ENCODE measurements at regions not wholly inside any gene's neighbourhood (a gene's known extent, or its start where the extent isn't known, plus 50 kb on each side); places are given as distances from the start of the nearest gene placed in this dataset.

DNA sequence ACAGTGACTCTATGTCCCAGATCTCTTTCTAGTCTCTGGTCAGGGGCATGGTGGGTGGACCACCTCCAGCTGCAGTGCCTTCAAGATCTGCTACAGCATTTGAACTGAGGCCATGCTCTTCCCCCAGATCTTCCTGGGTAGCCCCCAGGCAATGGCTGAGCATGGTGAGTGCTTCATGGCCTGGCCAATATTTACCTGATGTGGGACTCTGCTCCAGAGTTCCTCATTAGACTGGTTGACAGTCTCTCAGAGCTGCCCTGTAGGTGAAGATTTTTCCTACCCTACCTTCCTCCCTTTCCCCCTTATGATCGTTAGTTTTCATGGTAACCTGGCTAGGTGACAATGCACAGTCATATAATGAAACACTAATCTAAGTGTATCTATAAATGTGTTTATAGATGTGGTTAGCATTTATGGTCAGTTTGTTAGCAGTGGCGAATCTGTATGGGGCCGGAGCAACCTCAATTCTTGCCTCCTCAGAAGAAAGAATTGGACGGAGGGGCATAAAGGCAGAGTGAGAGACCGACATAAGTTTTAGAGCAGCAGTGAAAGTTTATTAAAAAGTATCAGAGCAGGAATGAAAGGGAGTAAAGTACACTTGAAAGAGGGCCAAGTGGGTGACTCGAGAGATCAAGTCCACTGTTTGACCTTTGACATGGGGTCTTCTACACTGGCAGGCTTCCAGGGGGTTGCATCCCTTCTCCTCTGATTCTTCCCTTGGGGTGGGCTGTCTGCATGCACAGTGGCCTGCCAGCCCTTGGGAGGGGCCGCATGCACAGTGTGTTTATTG lies 256.3 kb downstream of the CD83 start:
- H3K4me3 Mint-ChIP-seq = peak overlapping the region in 1 of 5 donors; percentile 5
- peaks cover 0 to 1% (median 0%) of the 10 kb centered on the region in 6 donors for H3K9me3 Mint-ChIP-seq
- peak overlapping the region in 2 of 6 donors; percentile 3 to 22 for H3K27ac Mint-ChIP-seq

GRCh38 chr6:14375930-14376329 lies 258.4 kb downstream of the CD83 start:
- Mint-ChIP-seq H3K4me1 (peaks cover 18 to 58% of the 10 kb centered on the region in 2 donors), H3K4me3 (peak overlapping the region in 2 of 5 donors; percentile 17 to 44), H3K9me3 (peaks cover 0 to 1% (median 0%) of the 10 kb centered on the region in 6 donors), H3K27me3 (ENCODE audit: low read depth in 3 of 3) (peaks cover 6 to 11% (median 9%) of the 10 kb centered on the region in 3 donors), H3K27ac (no peak overlapping the region), H3K36me3 (peaks cover 0 to 3% (median 3%) of the 10 kb centered on the region in 3 donors)
- peak in 2 of 3 donors; percentile 8 to 21 for DNase-seq

More for the DNA sequence above, 256.3 kb downstream of the CD83 start:
- H3K4me1 Mint-ChIP-seq = peaks cover 8 to 41% of the 10 kb centered on the region in 2 donors
- DNase-seq = peak in 1 of 3 donors; percentile 5
- peaks cover 8 to 11% (median 9%) of the 10 kb centered on the region in 3 donors for H3K27me3 Mint-ChIP-seq (ENCODE audit: low read depth in 3 of 3)
- peaks cover 0 to 3% (median 3%) of the 10 kb centered on the region in 3 donors for H3K36me3 Mint-ChIP-seq

- Mint-ChIP-seq H3K27me3 (ENCODE audit: low read depth in 3 of 3) (peaks cover 4 to 8% (median 6%) of the 10 kb centered on the region in 3 donors), H3K4me3 (peak overlapping the region in 1 of 5 donors; percentile 4), H3K27ac (no peak overlapping the region), H3K36me3 (peaks cover 0 to 3% (median 0%) of the 10 kb centered on the region in 3 donors), H3K9me3 (peaks cover 0 to 1% (median 0%) of the 10 kb centered on the region in 6 donors), H3K4me1 (peaks cover 42 to 65% of the 10 kb centered on the region in 2 donors)
- no peak for DNase-seq
Observed at GRCh38 chr6:14379568-14379967, 262.0 kb downstream of the CD83 start.

DNA sequence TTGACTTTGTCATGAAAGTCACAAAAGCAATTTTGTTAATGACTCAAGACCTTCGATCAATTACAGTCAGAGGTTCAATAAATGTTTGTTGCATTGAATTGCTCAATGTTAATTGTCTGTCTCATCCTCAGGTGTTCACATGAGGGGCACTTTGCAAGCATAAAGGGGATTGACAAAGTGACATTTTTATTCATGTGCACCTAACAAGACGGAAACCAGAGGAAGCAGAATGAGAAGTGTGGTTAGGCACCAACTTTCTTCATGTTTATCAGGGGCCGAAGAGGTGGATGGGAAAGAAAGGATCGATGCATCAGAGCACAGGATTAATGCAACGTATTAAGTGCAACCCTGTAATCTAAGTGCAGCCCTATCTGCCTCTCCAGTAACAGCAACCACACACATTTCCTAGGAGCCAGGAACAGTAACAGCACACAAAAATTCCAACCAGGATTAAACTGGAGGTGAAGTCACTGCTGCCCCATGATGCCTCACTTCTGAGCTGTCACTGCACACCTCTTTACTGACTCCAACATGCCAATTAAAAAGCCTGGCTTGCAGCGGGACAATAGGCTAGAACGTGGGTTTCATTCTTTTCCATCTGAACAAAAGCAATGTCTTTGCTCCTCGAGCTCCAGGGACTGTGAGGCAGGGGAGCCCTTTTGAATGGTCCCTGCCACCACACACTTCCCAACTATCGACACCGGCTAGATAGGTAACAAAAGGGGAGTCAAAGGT lies 262.7 kb downstream of the CD83 start:
- Mint-ChIP-seq H3K4me3 (peak overlapping the region in 2 of 5 donors; percentile 4 to 19), H3K36me3 (peaks cover 0 to 3% (median 0%) of the 10 kb centered on the region in 3 donors), H3K27me3 (ENCODE audit: low read depth in 3 of 3) (peaks cover 4 to 8% (median 5%) of the 10 kb centered on the region in 3 donors), H3K27ac (no peak overlapping the region), H3K4me1 (peaks cover 42 to 63% of the 10 kb centered on the region in 2 donors), H3K9me3 (peaks cover 0 to 1% (median 0%) of the 10 kb centered on the region in 6 donors)
- no peak for DNase-seq

DNA sequence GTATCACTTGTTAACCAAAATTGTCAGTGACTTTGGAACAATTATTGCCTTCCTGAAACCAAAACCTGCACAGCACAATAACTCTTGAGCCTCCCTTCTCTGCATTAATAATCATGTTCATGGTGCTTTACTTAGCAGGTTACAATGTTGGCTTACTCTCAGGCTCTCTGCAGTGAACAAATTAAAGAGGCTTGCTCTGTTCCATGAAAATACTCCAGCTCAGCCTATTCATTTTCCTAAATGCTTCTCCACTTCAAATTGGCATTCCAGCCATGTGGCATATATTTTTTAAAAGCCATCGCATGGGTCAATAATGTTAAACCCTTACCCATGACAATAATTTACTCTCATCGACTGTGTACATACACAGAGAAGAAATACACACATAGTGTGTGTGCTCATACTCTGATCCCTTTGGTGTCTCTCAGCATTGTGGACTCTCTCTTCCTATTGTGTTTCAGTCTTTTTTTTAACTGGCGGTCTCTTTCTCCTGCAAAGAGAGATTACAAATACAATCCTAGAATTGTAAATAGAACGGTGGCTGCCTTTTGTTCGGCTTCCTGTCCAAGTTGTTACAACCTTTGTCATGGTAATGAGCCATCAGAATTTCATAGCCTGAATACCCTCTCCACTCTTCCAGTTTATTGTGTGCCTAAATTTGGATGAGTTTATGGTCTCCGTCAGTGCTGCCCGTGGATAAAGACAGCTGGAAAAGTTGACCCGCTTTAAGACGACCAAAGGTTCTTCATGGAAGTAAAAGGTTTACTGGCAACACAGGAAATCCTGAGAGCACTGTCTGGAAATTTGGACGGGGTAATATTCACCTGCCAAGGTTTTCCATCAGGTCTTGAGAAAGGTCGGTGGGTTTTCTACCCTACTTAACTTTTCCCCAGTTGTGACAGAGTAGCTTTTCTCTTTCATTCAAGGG lies 263.6 kb downstream of the CD83 start:
- Mint-ChIP-seq H3K4me3 (no peak overlapping the region), H3K27ac (peak overlapping the region in 1 of 6 donors; percentile 9), H3K27me3 (ENCODE audit: low read depth in 3 of 3) (peaks cover 4 to 8% (median 4%) of the 10 kb centered on the region in 3 donors), H3K36me3 (peaks cover 0 to 3% (median 0%) of the 10 kb centered on the region in 3 donors), H3K9me3 (peaks cover 0 to 1% (median 0%) of the 10 kb centered on the region in 6 donors), H3K4me1 (peaks cover 38 to 61% of the 10 kb centered on the region in 2 donors)
- no peak for DNase-seq

- no peak overlapping the region for H3K27ac Mint-ChIP-seq
- DNase-seq = peak in 2 of 3 donors; percentile 23 to 31
- H3K9me3 Mint-ChIP-seq = no peaks in the 10 kb centered on the region
- peaks cover 2 to 5% (median 4%) of the 10 kb centered on the region in 3 donors for H3K27me3 Mint-ChIP-seq (ENCODE audit: low read depth in 3 of 3)
- H3K4me1 Mint-ChIP-seq = peaks cover 41 to 67% of the 10 kb centered on the region in 2 donors
- peak overlapping the region in 3 of 5 donors; percentile 8 to 34 (median 33) for H3K4me3 Mint-ChIP-seq
- H3K36me3 Mint-ChIP-seq = peaks cover 0 to 3% (median 0%) of the 10 kb centered on the region in 3 donors
Observed at GRCh38 chr6:14381829-14382677, 264.5 kb downstream of the CD83 start.

DNA sequence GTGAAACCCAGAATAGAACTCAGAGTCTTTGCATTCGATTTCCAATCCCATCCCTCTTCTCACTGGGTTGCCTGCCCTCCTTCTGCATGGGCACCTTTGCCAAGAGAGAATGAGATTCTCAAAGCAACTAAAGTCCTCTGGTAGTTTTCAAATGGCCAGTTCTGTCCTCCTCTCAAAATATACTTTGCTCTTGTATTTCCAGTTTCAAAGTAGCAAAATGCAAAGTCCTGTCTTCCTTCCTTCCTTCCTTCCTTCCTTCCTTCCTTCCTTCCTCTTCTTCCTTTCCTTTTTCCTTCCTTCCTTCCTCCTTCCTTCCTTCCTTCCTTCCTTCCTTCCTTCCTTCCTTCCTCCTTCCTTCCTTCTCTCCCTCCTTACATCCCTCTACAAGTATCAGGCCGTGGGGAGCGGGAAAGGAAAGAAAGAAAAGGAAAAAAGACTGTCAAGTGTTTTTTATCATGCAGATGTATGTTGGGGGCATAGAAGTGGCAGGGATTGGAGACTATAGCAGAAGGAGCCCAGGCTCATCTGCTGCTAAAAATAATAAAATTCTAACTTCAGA lies 265.2 kb downstream of the CD83 start:
- no peaks in the 10 kb centered on the region for H3K9me3 Mint-ChIP-seq
- H3K4me1 Mint-ChIP-seq = peaks cover 41 to 67% of the 10 kb centered on the region in 2 donors
- H3K27ac Mint-ChIP-seq = peak overlapping the region in 2 of 6 donors; percentile 6 to 43
- peak overlapping the region in 3 of 5 donors; percentile 12 to 34 (median 23) for H3K4me3 Mint-ChIP-seq
- DNase-seq = no peak
- H3K27me3 Mint-ChIP-seq (ENCODE audit: low read depth in 3 of 3) = peaks cover 0 to 3% (median 2%) of the 10 kb centered on the region in 3 donors
- peaks cover 0 to 3% (median 0%) of the 10 kb centered on the region in 3 donors for H3K36me3 Mint-ChIP-seq

DNA sequence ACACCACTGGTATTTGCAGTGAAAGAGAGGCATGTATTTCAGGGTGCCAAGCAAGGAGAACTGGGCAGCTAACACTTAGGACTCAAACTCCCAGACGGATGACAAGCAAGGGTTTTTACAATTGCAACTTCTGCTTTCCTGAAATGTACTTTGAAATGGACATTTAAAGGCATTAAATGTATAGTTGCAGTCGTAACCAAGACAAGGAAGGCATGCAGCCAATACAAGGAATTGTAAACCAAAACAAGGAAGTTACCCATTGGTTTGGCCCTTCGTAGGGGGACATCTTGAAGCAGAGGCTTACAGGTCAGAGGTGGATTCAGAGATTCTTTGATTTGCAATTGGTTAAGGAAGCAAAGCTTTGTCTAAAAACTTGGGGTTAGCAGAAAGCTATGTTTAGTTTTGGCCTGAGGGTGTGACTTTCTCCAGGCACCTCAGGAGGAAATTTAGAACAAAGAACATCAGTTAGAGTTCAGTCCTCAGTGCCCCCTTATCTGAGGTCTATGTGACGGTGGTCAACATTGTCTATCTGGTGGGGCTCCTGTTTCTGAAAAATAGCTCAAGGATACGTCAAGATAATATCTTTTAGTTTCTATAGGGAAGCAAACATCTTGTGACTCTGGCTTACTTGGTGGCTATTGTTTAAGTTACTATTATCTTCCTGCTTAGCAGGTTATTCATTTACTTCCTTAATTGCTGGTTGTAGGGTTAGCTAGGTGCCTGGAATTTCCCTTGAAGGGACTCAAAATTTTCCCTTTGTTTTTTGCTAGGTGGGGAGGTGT lies 266.0 kb downstream of the CD83 start:
- H3K4me1 Mint-ChIP-seq = peaks cover 41 to 67% of the 10 kb centered on the region in 2 donors
- H3K9me3 Mint-ChIP-seq = no peaks in the 10 kb centered on the region
- peak overlapping the region in 2 of 5 donors; percentile 3 to 18 for H3K4me3 Mint-ChIP-seq
- peak overlapping the region in 2 of 6 donors; percentile 23 to 59 for H3K27ac Mint-ChIP-seq
- peaks cover 0 to 3% (median 2%) of the 10 kb centered on the region in 3 donors for H3K27me3 Mint-ChIP-seq (ENCODE audit: low read depth in 3 of 3)
- no peaks in the 10 kb centered on the region for H3K36me3 Mint-ChIP-seq
- DNase-seq = no peak

- DNase-seq = no peak
- Mint-ChIP-seq H3K4me1 (peaks cover 41 to 66% of the 10 kb centered on the region in 2 donors), H3K4me3 (no peak overlapping the region), H3K27me3 (ENCODE audit: low read depth in 3 of 3) (peaks cover 0 to 3% (median 2%) of the 10 kb centered on the region in 3 donors), H3K36me3 (no peaks in the 10 kb centered on the region), H3K9me3 (no peaks in the 10 kb centered on the region), H3K27ac (no peak overlapping the region)
Observed at GRCh38 chr6:14384175-14384949, 266.8 kb downstream of the CD83 start.

- Mint-ChIP-seq H3K36me3 (no peaks in the 10 kb centered on the region), H3K27ac (no peak overlapping the region), H3K4me1 (peaks cover 30 to 47% of the 10 kb centered on the region in 2 donors), H3K4me3 (no peak overlapping the region), H3K9me3 (no peaks in the 10 kb centered on the region), H3K27me3 (ENCODE audit: low read depth in 3 of 3) (peaks cover 0 to 3% (median 0%) of the 10 kb centered on the region in 3 donors)
- DNase-seq = no peak
Observed at GRCh38 chr6:14386263-14386662, 268.7 kb downstream of the CD83 start.

DNA sequence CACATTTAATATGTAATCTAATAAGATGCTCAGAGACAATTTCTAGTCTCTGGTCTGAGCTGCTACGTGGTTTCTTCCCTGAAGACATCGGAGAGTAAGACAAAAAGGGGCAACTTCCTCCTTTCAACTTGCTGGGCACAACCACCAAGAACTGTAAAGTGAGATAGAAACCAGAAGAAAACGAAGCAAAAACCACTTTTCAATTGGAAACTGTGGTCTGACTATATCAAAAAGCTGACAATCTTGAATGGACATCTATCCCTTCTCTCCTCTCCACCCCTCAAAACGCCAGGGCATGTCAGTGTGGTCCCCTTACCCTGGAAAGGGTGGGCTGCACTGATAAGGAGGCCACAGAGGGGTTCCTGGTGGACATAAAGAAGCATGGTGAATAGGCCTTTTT lies 269.1 kb downstream of the CD83 start:
- Mint-ChIP-seq H3K36me3 (no peaks in the 10 kb centered on the region), H3K27me3 (ENCODE audit: low read depth in 3 of 3) (peaks cover 0 to 3% (median 2%) of the 10 kb centered on the region in 3 donors), H3K9me3 (no peaks in the 10 kb centered on the region), H3K27ac (no peak overlapping the region), H3K4me3 (no peak overlapping the region), H3K4me1 (peaks cover 26 to 43% of the 10 kb centered on the region in 2 donors)
- DNase-seq = no peak

Data from immature natural killer cell (primary cell).